HFFc6 (cell line): ENCODE measurements at regions not wholly inside any gene's neighbourhood (a gene's known extent, or its start where the extent isn't known, plus 50 kb on each side); places are given as distances from the start of the nearest gene placed in this dataset.
"Not testable (repeated sequence)": the region's sequence is repeated elsewhere in the genome, so short reads cannot be mapped to it uniquely, and the experiment has no call there.

Source experiments
- DNase-seq: peaks from one replicate; pipeline ENCODE4 v3.0.0-alpha.2; 2018
- H3K27ac Mint-ChIP-seq: 2 replicates; pipeline ENCODE4 v1.8.0; 2020; ENCODE audit warnings: mild to moderate bottlenecking, mixed read lengths
- H3K27me3 Mint-ChIP-seq: 2 replicates; pipeline ENCODE4 v1.8.0; 2021; ENCODE audit warnings: mild to moderate bottlenecking, moderate library complexity, mixed read lengths; ENCODE audit not compliant: insufficient read depth
- H3K36me3 Mint-ChIP-seq: 2 replicates; pipeline ENCODE4 v1.8.0; 2021; ENCODE audit warnings: low read depth, mixed read lengths
- H3K4me1 Mint-ChIP-seq: 2 replicates; pipeline ENCODE4 v1.8.0; 2020; ENCODE audit warnings: low read depth, mixed read lengths
- H3K4me3 Mint-ChIP-seq: 2 replicates; pipeline ENCODE4 v1.8.0; 2020; ENCODE audit warnings: mild to moderate bottlenecking, moderate library complexity, mixed read lengths
- H3K9me3 Mint-ChIP-seq: 2 replicates; pipeline ENCODE4 v1.8.0; 2020; ENCODE audit warnings: mild to moderate bottlenecking, mixed read lengths
- CTCF ChIP-seq: fragments of 200-600 bp; sonication (generic); IDR thresholded peaks from 2 replicates; pipeline ENCODE4 v1.5.0; 2021; ENCODE audit warnings: antibody characterized with exemption, mild to moderate bottlenecking

- no peaks in the 10 kb centered on the region for H3K36me3 Mint-ChIP-seq
- DNase-seq = no peak
- no peak overlapping the region for H3K4me3 Mint-ChIP-seq
- peaks cover 7% of the 10 kb centered on the region for H3K9me3 Mint-ChIP-seq
- H3K4me1 Mint-ChIP-seq = no peaks in the 10 kb centered on the region
- no peaks in the 10 kb centered on the region for H3K27me3 Mint-ChIP-seq
- no peak overlapping the region for H3K27ac Mint-ChIP-seq
- TF ChIP-seq CTCF = no peak
Measured at GRCh38 chr5:88029011-88029410, 239.6 kb downstream of the TMEM161B start.

GRCh38 chr5:88021141-88021540 lies 247.5 kb downstream of the TMEM161B start:
- Mint-ChIP-seq H3K4me3 (no peak overlapping the region), H3K36me3 (no peaks in the 10 kb centered on the region), H3K4me1 (no peaks in the 10 kb centered on the region), H3K9me3 (no peaks in the 10 kb centered on the region; the same call in 1 of the 2 replicates), H3K27me3 (peaks cover 1% of the 10 kb centered on the region; the same call in 1 of the 2 replicates), H3K27ac (no peak overlapping the region)
- TF ChIP-seq CTCF = no peak
- DNase-seq = no peak

GRCh38 chr5:88014984-88015383 lies 253.7 kb downstream of the TMEM161B start:
- H3K36me3 Mint-ChIP-seq, H3K4me3 Mint-ChIP-seq, H3K27me3 Mint-ChIP-seq, DNase-seq, H3K4me1 Mint-ChIP-seq, H3K27ac Mint-ChIP-seq, H3K9me3 Mint-ChIP-seq: not testable (repeated sequence)

GRCh38 chr5:88000877-88001276 lies 267.8 kb downstream of the TMEM161B start:
- Mint-ChIP-seq H3K27ac (no peak overlapping the region), H3K27me3 (no peaks in the 10 kb centered on the region), H3K9me3 (peaks cover 42% of the 10 kb centered on the region), H3K4me3 (no peak overlapping the region), H3K36me3 (no peaks in the 10 kb centered on the region), H3K4me1 (no peaks in the 10 kb centered on the region)
- no peak for TF ChIP-seq CTCF
- DNase-seq = no peak

- Mint-ChIP-seq H3K4me3 (no peak overlapping the region), H3K4me1 (no peaks in the 10 kb centered on the region), H3K27me3 (no peaks in the 10 kb centered on the region; the same call in 1 of the 2 replicates), H3K36me3 (no peaks in the 10 kb centered on the region), H3K27ac (no peak overlapping the region), H3K9me3 (peaks cover 21% of the 10 kb centered on the region)
- no peak for DNase-seq
- TF ChIP-seq CTCF = no peak
Measured at GRCh38 chr5:87997662-87998061, 271.0 kb downstream of the TMEM161B start.

GRCh38 chr5:87966213-87966612 lies 302.4 kb downstream of the TMEM161B start:
- Mint-ChIP-seq H3K36me3 (no peaks in the 10 kb centered on the region), H3K4me3 (no peak overlapping the region), H3K27ac (no peak overlapping the region), H3K9me3 (peaks cover 10% of the 10 kb centered on the region), H3K27me3 (no peaks in the 10 kb centered on the region), H3K4me1 (no peaks in the 10 kb centered on the region)
- no peak for TF ChIP-seq CTCF
- no peak for DNase-seq
